Lung (tissue), 11 donors: ENCODE measurements at regions not wholly inside any gene's neighbourhood (a gene's known extent, or its start where the extent isn't known, plus 50 kb on each side); places are given as distances from the start of the nearest gene placed in this dataset.
A peak's percentile ranks its signal among the peaks of the same experiment; 100 is the strongest.

Experiments
- ATAC-seq: fragments of 200-7000 bp; cut with Tn5 transposase; one replicate; pipeline ENCODE4 v1.9.1; 2020; ENCODE audit warnings: moderate number of reproducible peaks; ENCODE audit not compliant: insufficient read depth, low FRiP score
- DNase-seq, 3 donors: peaks; one replicate each; pipeline ENCODE4 v3.0.0-alpha.2; 2013 to 2017
- H3K27ac ChIP-seq, 2 donors: one replicate each; pipeline ENCODE4 v1.5.1; 2013; ENCODE audit warnings: mild to moderate bottlenecking in 2 of 2, moderate library complexity in 2 of 2, control low read depth in 1 of 2, inconsistent platforms in 1 of 2, low read depth in 1 of 2, low read length in 1 of 2
- H3K27me3 ChIP-seq, 3 donors: one replicate each; pipeline ENCODE4 v1.5.1; 2013; ENCODE audit warnings: low read length in 2 of 3; ENCODE audit not compliant: control insufficient read depth in 3 of 3, insufficient read depth in 3 of 3
- H3K36me3 ChIP-seq, 4 donors: one replicate each; pipeline ENCODE4 v1.5.1; 2013; ENCODE audit warnings: low read length in 4 of 4, mild to moderate bottlenecking in 1 of 4, moderate library complexity in 1 of 4; ENCODE audit not compliant: control insufficient read depth in 4 of 4, insufficient read depth in 4 of 4
- H3K4me1 ChIP-seq, 5 donors: one replicate each; pipeline ENCODE4 v1.5.1; 2013; ENCODE audit warnings: low read length in 5 of 5, mild to moderate bottlenecking in 2 of 5, moderate library complexity in 1 of 5; ENCODE audit not compliant: control insufficient read depth in 5 of 5, insufficient read depth in 5 of 5
- H3K4me3 ChIP-seq: one replicate; pipeline ENCODE4 v1.5.1; 2013; ENCODE audit warnings: mild to moderate bottlenecking, control low read depth, moderate library complexity
- H3K9ac ChIP-seq, 2 donors: one replicate each; pipeline ENCODE4 v1.5.1; 2013; ENCODE audit warnings: low read length in 2 of 2, control low read depth in 1 of 2; ENCODE audit not compliant: insufficient read depth in 1 of 2
- H3K9me3 ChIP-seq, 4 donors: one replicate each; pipeline ENCODE4 v1.5.1; 2013; ENCODE audit warnings: low read length in 3 of 4, mild to moderate bottlenecking in 1 of 4, moderate library complexity in 1 of 4; ENCODE audit not compliant: control insufficient read depth in 4 of 4, insufficient read depth in 3 of 4
- WGBS, 2 donors: extraction: QIAGEN DNeasy Blood & Tissue Kit; methylation state at CpG; one replicate each; pipeline ENCODE4 v1.1.7; 2013; 5-methylcytosine and 5-hydroxymethylcytosine counted together
- TF ChIP-seq, protein P1 (sequence below): IDR thresholded peaks from 2 replicates; pipeline ENCODE4 v1.5.1; 2012; ENCODE audit warnings: mild to moderate bottlenecking; ENCODE audit errors: control extremely low read depth, extremely low read depth
- donor health status: control.
- donor health status: control.
- donor health status: Bipolar disorder and iron deficiency.
- donor health status: healthy.
- donor health status: DM: yes; HTN: yes; CAD: no.

- H3K9ac ChIP-seq, result no peak overlapping the region
- DNase-seq (no peak), ATAC-seq (no peak)
- H3K4me1 ChIP-seq, result no peaks in the 10 kb centered on the region
- H3K27ac ChIP-seq, result no peak overlapping the region
- peaks cover 0 to 2% (median 0%) of the 10 kb centered on the region in 3 donors for H3K27me3 ChIP-seq
- no peaks in the 10 kb centered on the region for H3K9me3 ChIP-seq
- TF ChIP-seq, protein P1, sequence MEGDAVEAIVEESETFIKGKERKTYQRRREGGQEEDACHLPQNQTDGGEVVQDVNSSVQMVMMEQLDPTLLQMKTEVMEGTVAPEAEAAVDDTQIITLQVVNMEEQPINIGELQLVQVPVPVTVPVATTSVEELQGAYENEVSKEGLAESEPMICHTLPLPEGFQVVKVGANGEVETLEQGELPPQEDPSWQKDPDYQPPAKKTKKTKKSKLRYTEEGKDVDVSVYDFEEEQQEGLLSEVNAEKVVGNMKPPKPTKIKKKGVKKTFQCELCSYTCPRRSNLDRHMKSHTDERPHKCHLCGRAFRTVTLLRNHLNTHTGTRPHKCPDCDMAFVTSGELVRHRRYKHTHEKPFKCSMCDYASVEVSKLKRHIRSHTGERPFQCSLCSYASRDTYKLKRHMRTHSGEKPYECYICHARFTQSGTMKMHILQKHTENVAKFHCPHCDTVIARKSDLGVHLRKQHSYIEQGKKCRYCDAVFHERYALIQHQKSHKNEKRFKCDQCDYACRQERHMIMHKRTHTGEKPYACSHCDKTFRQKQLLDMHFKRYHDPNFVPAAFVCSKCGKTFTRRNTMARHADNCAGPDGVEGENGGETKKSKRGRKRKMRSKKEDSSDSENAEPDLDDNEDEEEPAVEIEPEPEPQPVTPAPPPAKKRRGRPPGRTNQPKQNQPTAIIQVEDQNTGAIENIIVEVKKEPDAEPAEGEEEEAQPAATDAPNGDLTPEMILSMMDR, result no peak
- H3K36me3 ChIP-seq, result no peaks in the 10 kb centered on the region
- no peak overlapping the region for H3K4me3 ChIP-seq
- 49 to 75% methylated on average over 4 of the region's 4 CpGs for WGBS, 2 donors
These were observed 181.9 kb upstream of the PRSS58 start for GRCh38 chr7:142439739-142440138.

- TF ChIP-seq, protein P1, result no peak
- Histone ChIP-seq H3K9me3 (no peaks in the 10 kb centered on the region), H3K4me3 (no peak overlapping the region), H3K27me3 (peaks cover 0 to 2% (median 0%) of the 10 kb centered on the region in 3 donors), H3K27ac (no peak overlapping the region), H3K36me3 (no peaks in the 10 kb centered on the region), H3K9ac (no peak overlapping the region), H3K4me1 (no peaks in the 10 kb centered on the region)
- DNase-seq (no peak), ATAC-seq (no peak)
- 82 to 86% methylated on average over 8 of the region's 8 CpGs for WGBS, 2 donors
These were observed 181.2 kb upstream of the PRSS58 start for GRCh38 chr7:142438923-142439515.

- H3K27ac ChIP-seq, result no peak overlapping the region
- ATAC-seq (no peak), DNase-seq (peak in 1 of 3 donors; percentile 9)
- no peak overlapping the region for H3K9ac ChIP-seq
- H3K4me1 ChIP-seq, result no peaks in the 10 kb centered on the region
- WGBS, 2 donors, result 84 to 87% methylated on average over 12 of the region's 12 CpGs
- H3K27me3 ChIP-seq, result no peaks in the 10 kb centered on the region
- no peaks in the 10 kb centered on the region for H3K9me3 ChIP-seq
- H3K36me3 ChIP-seq, result no peaks in the 10 kb centered on the region
- TF ChIP-seq, protein P1, result no peak
- H3K4me3 ChIP-seq, result no peak overlapping the region
These were observed 180.5 kb upstream of the PRSS58 start for GRCh38 chr7:142438235-142438922.
